Nephron progenitor cell (in vitro differentiated cells): ENCODE measurements at regions not wholly inside any gene's neighbourhood (a gene's known extent, or its start where the extent isn't known, plus 50 kb on each side); places are given as distances from the start of the nearest gene placed in this dataset.

Experiments used
- DNase-seq: peaks from one replicate; pipeline ENCODE4 v3.0.0; 2021
- H3K27ac Mint-ChIP-seq: 2 replicates; pipeline ENCODE4 v1.8.0; 2021; ENCODE audit warnings: mild to moderate bottlenecking, moderate library complexity, mixed read lengths
- H3K27me3 Mint-ChIP-seq: 2 replicates; pipeline ENCODE4 v1.8.0; 2021; ENCODE audit warnings: mild to moderate bottlenecking, low read depth, mixed read lengths; ENCODE audit not compliant: poor library complexity
- H3K36me3 Mint-ChIP-seq: 2 replicates; pipeline ENCODE4 v1.8.0; 2021; ENCODE audit warnings: low read depth, mixed read lengths
- H3K4me1 Mint-ChIP-seq: 2 replicates; pipeline ENCODE4 v1.8.0; 2021; ENCODE audit warnings: mixed read lengths
- H3K4me3 Mint-ChIP-seq: 2 replicates; pipeline ENCODE4 v1.8.0; 2021; ENCODE audit warnings: mild to moderate bottlenecking, moderate library complexity, mixed read lengths
- H3K9me3 Mint-ChIP-seq: 2 replicates; pipeline ENCODE4 v1.8.0; 2021; ENCODE audit warnings: mild to moderate bottlenecking, moderate library complexity, mixed read lengths
- TF ChIP-seq, protein P1 (sequence below): fragments of 200-600 bp; sonication (generic); IDR thresholded peaks from 2 replicates; pipeline ENCODE4 v1.5.0; 2021; ENCODE audit warnings: antibody characterized with exemption

DNA sequence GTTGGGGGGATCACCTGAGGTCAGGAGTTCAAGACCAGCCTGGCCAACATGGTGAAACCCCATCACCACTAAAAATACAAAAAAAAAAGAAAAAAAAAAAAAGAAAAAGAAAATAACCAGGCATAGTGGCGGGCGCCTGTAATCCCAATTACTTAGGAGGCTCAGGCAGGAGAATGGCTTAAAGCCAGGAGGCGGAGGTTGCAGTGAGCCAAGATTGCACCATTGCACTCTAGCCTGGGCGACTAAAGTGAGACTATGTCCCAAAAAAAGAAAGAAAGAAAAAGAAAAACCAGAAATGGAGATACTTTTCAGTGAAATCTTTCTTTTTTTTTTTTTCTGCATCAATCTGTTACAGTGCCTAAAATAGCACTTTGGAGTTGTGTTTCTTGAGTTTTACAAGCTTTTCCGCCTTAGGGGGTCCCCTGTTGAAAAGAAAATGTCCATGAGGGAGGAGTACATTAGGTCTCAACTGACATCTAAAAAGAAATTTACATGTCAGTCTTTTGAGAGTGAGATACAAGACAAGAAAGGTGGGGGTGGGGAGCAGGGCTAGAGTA, 82.9 kb upstream of the VASH1 start:
- no peaks in the 10 kb centered on the region for H3K4me1 Mint-ChIP-seq
- no peak overlapping the region for H3K4me3 Mint-ChIP-seq
- H3K27ac Mint-ChIP-seq, result no peak overlapping the region
- peaks cover 9% of the 10 kb centered on the region for H3K27me3 Mint-ChIP-seq
- H3K9me3 Mint-ChIP-seq, result peaks cover 24% of the 10 kb centered on the region
- no peak for DNase-seq
- no peaks in the 10 kb centered on the region for H3K36me3 Mint-ChIP-seq
- TF ChIP-seq, protein P1, sequence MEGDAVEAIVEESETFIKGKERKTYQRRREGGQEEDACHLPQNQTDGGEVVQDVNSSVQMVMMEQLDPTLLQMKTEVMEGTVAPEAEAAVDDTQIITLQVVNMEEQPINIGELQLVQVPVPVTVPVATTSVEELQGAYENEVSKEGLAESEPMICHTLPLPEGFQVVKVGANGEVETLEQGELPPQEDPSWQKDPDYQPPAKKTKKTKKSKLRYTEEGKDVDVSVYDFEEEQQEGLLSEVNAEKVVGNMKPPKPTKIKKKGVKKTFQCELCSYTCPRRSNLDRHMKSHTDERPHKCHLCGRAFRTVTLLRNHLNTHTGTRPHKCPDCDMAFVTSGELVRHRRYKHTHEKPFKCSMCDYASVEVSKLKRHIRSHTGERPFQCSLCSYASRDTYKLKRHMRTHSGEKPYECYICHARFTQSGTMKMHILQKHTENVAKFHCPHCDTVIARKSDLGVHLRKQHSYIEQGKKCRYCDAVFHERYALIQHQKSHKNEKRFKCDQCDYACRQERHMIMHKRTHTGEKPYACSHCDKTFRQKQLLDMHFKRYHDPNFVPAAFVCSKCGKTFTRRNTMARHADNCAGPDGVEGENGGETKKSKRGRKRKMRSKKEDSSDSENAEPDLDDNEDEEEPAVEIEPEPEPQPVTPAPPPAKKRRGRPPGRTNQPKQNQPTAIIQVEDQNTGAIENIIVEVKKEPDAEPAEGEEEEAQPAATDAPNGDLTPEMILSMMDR, result no peak

DNA sequence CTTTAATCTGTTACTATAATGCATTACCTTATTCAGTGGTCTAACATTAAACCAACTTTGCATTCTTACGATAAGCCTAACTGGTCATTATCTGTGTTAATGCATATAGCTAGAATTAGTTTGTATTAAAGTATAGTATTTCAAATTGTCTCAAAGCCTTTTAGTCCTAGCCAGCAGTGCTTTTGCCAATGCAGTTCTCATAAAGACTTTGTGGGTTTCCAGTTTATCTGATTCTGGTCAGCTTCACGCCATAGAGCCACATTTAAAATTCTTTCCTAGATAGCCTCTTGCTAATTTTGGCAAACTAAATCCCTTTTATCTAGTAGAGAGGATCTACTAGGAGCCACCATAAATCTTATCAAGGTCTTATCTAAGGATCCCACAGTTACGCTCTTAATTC, 78.9 kb upstream of the VASH1 start:
- H3K4me3 Mint-ChIP-seq, result no peak overlapping the region
- no peak overlapping the region for H3K27ac Mint-ChIP-seq
- H3K36me3 Mint-ChIP-seq, result no peaks in the 10 kb centered on the region
- DNase-seq, result no peak
- H3K9me3 Mint-ChIP-seq, result peaks cover 57% of the 10 kb centered on the region
- no peaks in the 10 kb centered on the region for H3K4me1 Mint-ChIP-seq
- H3K27me3 Mint-ChIP-seq, result peaks cover 10% of the 10 kb centered on the region
- TF ChIP-seq, protein P1, result no peak

DNA sequence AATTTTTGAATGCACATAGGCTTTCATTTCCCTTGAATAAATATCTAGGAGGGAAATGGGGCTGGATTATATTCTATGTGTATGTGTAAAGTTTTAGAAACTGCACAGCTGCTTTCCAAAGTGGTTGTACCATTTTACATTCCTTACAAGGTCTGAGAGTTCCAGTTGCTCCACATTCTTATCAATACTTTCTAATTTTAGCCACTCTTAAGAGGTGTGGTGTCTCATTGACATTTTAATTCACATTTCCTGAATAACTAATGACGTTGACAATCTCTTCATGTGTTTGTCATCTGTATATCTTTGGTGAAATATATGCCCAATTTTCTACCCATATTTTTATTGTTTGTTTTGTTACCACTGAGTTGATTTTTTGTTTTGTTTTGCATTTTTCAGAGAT, 74.6 kb upstream of the VASH1 start:
- TF ChIP-seq, protein P1, result no peak
- H3K27me3 Mint-ChIP-seq, result peaks cover 13% of the 10 kb centered on the region
- H3K4me3 Mint-ChIP-seq, result no peak overlapping the region
- peaks cover 61% of the 10 kb centered on the region for H3K9me3 Mint-ChIP-seq
- H3K4me1 Mint-ChIP-seq, result no peaks in the 10 kb centered on the region
- DNase-seq, result no peak
- no peak overlapping the region for H3K27ac Mint-ChIP-seq
- H3K36me3 Mint-ChIP-seq, result no peaks in the 10 kb centered on the region

DNA sequence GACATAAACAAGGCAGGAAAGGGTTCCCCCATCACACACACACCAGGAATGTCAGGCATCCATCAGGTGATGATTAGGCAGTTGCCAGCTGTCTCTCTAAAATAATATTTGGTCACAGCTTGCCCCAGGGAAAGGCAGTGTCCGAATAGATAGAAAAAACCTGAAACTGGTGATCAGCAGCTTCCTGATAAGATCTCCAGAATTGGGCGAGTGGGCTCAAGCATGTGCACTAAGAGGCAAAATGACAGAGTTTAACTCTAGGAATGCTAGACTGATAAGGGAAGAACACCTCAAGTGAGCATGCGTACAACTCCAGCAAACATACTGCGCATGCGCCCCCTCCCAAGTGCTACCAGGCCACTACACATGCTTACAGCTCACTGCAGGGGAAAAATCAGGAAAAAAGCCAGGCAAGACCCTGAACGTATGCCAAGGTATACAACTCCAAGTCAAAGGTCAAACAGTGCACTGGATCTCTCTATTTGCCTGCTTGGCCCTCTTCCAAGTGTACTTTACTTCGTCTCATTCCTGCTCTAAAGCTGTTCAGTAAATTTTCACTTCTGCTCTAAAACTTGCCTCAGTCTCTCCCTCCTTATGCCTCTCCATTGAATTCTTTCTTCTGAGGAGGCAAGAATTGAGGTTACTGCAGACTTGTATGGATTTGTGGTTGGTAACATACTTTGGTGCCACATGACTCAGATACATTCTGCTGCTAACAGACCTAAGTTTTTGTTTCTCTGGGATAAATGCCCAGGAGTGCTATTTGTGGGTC, 73.5 kb upstream of the VASH1 start:
- Mint-ChIP-seq H3K27me3 (peaks cover 14% of the 10 kb centered on the region), H3K27ac (no peak overlapping the region), H3K4me3 (no peak overlapping the region), H3K4me1 (no peaks in the 10 kb centered on the region), H3K9me3 (peaks cover 51% of the 10 kb centered on the region), H3K36me3 (no peaks in the 10 kb centered on the region)
- TF ChIP-seq, protein P1, result no peak
- no peak for DNase-seq

DNA sequence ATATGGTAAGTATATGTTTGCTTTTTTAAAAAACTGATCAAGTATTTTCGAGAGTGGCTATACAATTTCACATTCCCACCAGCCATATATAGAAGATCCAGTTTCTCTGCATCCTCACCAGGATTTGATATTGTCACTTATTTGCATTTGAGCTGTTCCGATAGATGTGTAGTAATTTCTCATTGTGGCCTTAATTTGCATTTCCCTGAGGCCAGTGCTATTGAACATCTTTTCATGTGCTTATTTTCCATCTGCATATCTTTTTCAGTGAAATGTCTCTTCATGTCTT, 72.9 kb upstream of the VASH1 start:
- no peak overlapping the region for H3K4me3 Mint-ChIP-seq
- TF ChIP-seq, protein P1, result no peak
- H3K9me3 Mint-ChIP-seq, result peaks cover 46% of the 10 kb centered on the region
- H3K36me3 Mint-ChIP-seq, result no peaks in the 10 kb centered on the region
- H3K27me3 Mint-ChIP-seq, result peaks cover 17% of the 10 kb centered on the region
- no peak for DNase-seq
- no peak overlapping the region for H3K27ac Mint-ChIP-seq
- no peaks in the 10 kb centered on the region for H3K4me1 Mint-ChIP-seq
